ENCODE measurements at regions not wholly inside any gene's neighbourhood (a gene's known extent, or its start where the extent isn't known, plus 50 kb on each side); places are given as distances from the start of the nearest gene placed in this dataset.

GRCh38 chr6:139914910-139915309 is 540.5 kb upstream of the CITED2 start:
- TF ChIP-seq CTCF (IDR thresholded peaks at IDR 0.05; ENCODE audit: low read depth, low read length) = no peak
- TF ChIP-seq POLR2A (IDR thresholded peaks at IDR 0.05; ENCODE audit: extremely low read depth, insufficient read length) = no peak
- TF ChIP-seq MYC (IDR thresholded peaks at IDR 0.05; ENCODE audit: low read depth, low read length) = no peak
- TF ChIP-seq MAX (IDR thresholded peaks at IDR 0.05; ENCODE audit: low read depth, low read length) = no peak
